ENCODE measurements at regions not wholly inside any gene's neighbourhood (a gene's known extent, or its start where the extent isn't known, plus 50 kb on each side); places are given as distances from the start of the nearest gene placed in this dataset.
A peak's percentile ranks its signal among the peaks of the same experiment; 100 is the strongest.

DNA sequence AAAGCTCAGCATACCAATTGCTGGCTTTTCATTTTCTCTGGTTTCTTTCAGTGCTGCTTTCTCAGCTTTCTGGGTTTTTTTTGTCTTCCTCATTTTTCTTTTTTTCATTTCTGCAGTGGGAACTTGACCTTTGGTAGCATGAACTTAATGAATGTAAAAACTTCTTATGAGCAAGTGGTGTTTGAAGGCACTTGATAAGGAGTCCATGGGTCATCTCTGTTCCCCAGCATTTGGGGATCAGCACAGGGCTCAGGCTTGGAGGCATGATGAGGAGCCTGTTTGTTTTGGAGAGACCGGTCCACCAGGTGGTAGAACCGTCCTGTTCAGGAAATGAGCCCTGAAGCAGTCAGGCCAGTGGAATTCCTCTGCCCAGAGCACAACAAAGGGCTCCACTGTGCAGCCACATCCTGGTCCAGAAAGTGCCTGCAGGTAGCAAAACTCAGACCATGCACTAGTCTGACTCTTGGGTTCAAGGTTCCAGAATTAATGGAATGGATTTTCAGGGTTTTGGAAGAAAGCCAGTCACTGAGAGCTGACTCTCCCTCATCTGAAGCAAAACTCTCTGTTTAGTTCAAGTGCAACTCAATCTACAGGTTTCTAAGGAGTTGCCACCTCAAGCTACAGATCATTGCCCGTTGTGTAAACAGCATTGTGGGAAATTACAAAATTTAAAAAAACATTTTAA lies 52.3 kb upstream of the ADGRF1 start (continued):
- peak; percentile 48 for TF ChIP-seq ASH2L (IDR thresholded peaks at IDR 0.05; ENCODE audit: insufficient read length, low read depth, low read length)
- TF ChIP-seq, protein P1, sequence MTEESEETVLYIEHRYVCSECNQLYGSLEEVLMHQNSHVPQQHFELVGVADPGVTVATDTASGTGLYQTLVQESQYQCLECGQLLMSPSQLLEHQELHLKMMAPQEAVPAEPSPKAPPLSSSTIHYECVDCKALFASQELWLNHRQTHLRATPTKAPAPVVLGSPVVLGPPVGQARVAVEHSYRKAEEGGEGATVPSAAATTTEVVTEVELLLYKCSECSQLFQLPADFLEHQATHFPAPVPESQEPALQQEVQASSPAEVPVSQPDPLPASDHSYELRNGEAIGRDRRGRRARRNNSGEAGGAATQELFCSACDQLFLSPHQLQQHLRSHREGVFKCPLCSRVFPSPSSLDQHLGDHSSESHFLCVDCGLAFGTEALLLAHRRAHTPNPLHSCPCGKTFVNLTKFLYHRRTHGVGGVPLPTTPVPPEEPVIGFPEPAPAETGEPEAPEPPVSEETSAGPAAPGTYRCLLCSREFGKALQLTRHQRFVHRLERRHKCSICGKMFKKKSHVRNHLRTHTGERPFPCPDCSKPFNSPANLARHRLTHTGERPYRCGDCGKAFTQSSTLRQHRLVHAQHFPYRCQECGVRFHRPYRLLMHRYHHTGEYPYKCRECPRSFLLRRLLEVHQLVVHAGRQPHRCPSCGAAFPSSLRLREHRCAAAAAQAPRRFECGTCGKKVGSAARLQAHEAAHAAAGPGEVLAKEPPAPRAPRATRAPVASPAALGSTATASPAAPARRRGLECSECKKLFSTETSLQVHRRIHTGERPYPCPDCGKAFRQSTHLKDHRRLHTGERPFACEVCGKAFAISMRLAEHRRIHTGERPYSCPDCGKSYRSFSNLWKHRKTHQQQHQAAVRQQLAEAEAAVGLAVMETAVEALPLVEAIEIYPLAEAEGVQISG (CRISPR knock-in tag; IDR thresholded peaks at IDR 0.05): peak; percentile 80
- TF ChIP-seq SKIL (CRISPR knock-in tag; IDR thresholded peaks at IDR 0.05; ENCODE audit: borderline replicate concordance): no peak; the same call in 1 of the 2 replicates
- peak; percentile 86; the same call in 1 of the 2 replicates for TF ChIP-seq ZNF614 (CRISPR knock-in tag; IDR thresholded peaks at IDR 0.05; ENCODE audit: borderline replicate concordance)
- TF ChIP-seq ATF7-NPFF (CRISPR knock-in tag; IDR thresholded peaks at IDR 0.05; ENCODE audit: low read depth): no peak
- TF ChIP-seq ZNF263 (CRISPR knock-in tag; IDR thresholded peaks at IDR 0.05): peak; percentile 85
- TF ChIP-seq, protein P2, sequence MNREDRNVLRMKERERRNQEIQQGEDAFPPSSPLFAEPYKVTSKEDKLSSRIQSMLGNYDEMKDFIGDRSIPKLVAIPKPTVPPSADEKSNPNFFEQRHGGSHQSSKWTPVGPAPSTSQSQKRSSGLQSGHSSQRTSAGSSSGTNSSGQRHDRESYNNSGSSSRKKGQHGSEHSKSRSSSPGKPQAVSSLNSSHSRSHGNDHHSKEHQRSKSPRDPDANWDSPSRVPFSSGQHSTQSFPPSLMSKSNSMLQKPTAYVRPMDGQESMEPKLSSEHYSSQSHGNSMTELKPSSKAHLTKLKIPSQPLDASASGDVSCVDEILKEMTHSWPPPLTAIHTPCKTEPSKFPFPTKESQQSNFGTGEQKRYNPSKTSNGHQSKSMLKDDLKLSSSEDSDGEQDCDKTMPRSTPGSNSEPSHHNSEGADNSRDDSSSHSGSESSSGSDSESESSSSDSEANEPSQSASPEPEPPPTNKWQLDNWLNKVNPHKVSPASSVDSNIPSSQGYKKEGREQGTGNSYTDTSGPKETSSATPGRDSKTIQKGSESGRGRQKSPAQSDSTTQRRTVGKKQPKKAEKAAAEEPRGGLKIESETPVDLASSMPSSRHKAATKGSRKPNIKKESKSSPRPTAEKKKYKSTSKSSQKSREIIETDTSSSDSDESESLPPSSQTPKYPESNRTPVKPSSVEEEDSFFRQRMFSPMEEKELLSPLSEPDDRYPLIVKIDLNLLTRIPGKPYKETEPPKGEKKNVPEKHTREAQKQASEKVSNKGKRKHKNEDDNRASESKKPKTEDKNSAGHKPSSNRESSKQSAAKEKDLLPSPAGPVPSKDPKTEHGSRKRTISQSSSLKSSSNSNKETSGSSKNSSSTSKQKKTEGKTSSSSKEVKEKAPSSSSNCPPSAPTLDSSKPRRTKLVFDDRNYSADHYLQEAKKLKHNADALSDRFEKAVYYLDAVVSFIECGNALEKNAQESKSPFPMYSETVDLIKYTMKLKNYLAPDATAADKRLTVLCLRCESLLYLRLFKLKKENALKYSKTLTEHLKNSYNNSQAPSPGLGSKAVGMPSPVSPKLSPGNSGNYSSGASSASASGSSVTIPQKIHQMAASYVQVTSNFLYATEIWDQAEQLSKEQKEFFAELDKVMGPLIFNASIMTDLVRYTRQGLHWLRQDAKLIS (CRISPR knock-in tag; IDR thresholded peaks at IDR 0.05): peak; percentile 36; the same call in 1 of the 2 replicates
- peak; percentile 89 for TF ChIP-seq GFI1 (CRISPR knock-in tag; IDR thresholded peaks at IDR 0.05; ENCODE audit: borderline replicate concordance)
- peak; percentile 66; the same call in 1 of the 2 replicates for TF ChIP-seq ZNF629 (CRISPR knock-in tag; conservative IDR thresholded peaks at IDR 0.05)
- peak; percentile 94 for TF ChIP-seq ZMYM3 (CRISPR knock-in tag; IDR thresholded peaks at IDR 0.05)
- peak; percentile 36; the same call in 1 of the 2 replicates for TF ChIP-seq MXD1 (CRISPR knock-in tag; IDR thresholded peaks at IDR 0.05)
- TF ChIP-seq KDM1A (CRISPR knock-in tag; IDR thresholded peaks at IDR 0.05): peak; percentile 89; the same call in 1 of the 2 replicates
- no peak for TF ChIP-seq PRDM4 (CRISPR knock-in tag; IDR thresholded peaks at IDR 0.05; ENCODE audit: borderline replicate concordance)
- TF ChIP-seq ZBTB21 (CRISPR knock-in tag; IDR thresholded peaks at IDR 0.05): peak; percentile 26; the same call in 1 of the 2 replicates
- TF ChIP-seq CEBPG (CRISPR knock-in tag; IDR thresholded peaks at IDR 0.05): peak; percentile 51
